ENCODE measurements at regions not wholly inside any gene's neighbourhood (a gene's known extent, or its start where the extent isn't known, plus 50 kb on each side); places are given as distances from the start of the nearest gene placed in this dataset.

DNA sequence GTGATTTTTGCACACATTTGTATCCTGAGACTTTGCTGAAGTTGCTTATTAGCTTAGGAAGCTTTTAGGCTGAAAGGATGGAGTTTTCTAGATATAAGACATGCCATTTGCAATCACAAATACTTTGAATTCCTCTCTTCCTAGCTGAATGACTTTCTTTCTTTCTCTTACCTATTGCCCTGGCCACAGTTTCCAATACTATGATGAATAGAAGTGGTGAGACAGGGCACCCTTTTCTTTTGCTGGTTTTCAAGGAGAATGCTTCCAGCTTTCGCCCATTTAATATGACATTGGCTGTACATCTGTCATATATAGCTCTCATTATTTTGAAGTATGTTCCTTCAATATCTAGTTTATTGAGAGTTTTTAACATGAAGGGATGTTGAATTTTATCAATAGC is 409.6 kb upstream of the EPHA7 start:
- no peaks in the 10 kb centered on the region for H3K4me1 ChIP-seq (ENCODE audit: control insufficient read depth, insufficient read depth, low read length, poor library complexity, severe bottlenecking)
- Mint-ChIP-seq H3K36me3 (no peaks in the 10 kb centered on the region), H3K27ac (no peak overlapping the region), H3K27me3 (no peaks in the 10 kb centered on the region), H3K4me1 (no peaks in the 10 kb centered on the region), H3K9me3 (peaks cover 0 to 19% (median 3%) of the 10 kb centered on the region in 7 donors), H3K4me3 (no peak overlapping the region)
- no peak overlapping the region for H3K4me3 ChIP-seq (ENCODE audit: low read depth, low read length)
- no peak for DNase-seq
- no peaks in the 10 kb centered on the region for H3K27me3 ChIP-seq (ENCODE audit: control insufficient read depth, insufficient read depth, low read length)
- H3K36me3 ChIP-seq (ENCODE audit: control insufficient read depth, insufficient read depth, low read length): no peaks in the 10 kb centered on the region
- no peak overlapping the region for H3K27ac ChIP-seq (ENCODE audit: insufficient read depth, low read length, poor library complexity, severe bottlenecking)
- ATAC-seq (ENCODE audit: low read depth in 2 of 2): no peak
- peaks cover 0 to 3% of the 10 kb centered on the region in 2 experiments for H3K9me3 ChIP-seq (ENCODE audit: control insufficient read depth in 2 of 2, low read length in 2 of 2)

DNA sequence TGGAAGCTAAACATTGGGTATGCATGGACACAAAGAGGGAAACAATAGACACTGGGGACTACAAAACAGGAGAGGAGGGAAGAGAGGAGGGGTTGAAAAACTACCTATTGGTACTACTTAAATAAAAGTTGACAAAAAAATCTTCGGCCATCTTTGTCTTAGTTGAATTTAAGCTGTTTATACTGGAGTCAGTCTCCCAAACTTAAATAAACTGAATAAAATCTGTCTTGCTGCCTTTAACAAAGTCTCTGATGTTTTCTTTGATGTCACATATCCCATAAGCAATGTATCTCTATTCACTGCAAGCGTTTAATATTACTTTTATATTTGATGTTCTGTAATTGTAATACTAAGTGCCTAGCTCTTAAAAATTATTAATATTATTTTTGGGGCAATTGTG is 409.2 kb upstream of the EPHA7 start:
- Mint-ChIP-seq H3K27ac (no peak overlapping the region), H3K36me3 (no peaks in the 10 kb centered on the region), H3K27me3 (no peaks in the 10 kb centered on the region), H3K4me3 (no peak overlapping the region), H3K9me3 (peaks cover 0 to 22% (median 3%) of the 10 kb centered on the region in 7 donors), H3K4me1 (no peaks in the 10 kb centered on the region)
- no peak overlapping the region for H3K4me3 ChIP-seq (ENCODE audit: low read depth, low read length)
- DNase-seq (no peak), ATAC-seq (ENCODE audit: low read depth in 2 of 2) (no peak)
- no peaks in the 10 kb centered on the region for H3K36me3 ChIP-seq (ENCODE audit: control insufficient read depth, insufficient read depth, low read length)
- H3K27ac ChIP-seq (ENCODE audit: insufficient read depth, low read length, poor library complexity, severe bottlenecking): no peak overlapping the region
- no peaks in the 10 kb centered on the region for H3K4me1 ChIP-seq (ENCODE audit: control insufficient read depth, insufficient read depth, low read length, poor library complexity, severe bottlenecking)
- peaks cover 0 to 3% of the 10 kb centered on the region in 2 experiments for H3K9me3 ChIP-seq (ENCODE audit: control insufficient read depth in 2 of 2, low read length in 2 of 2)
- H3K27me3 ChIP-seq (ENCODE audit: control insufficient read depth, insufficient read depth, low read length): no peaks in the 10 kb centered on the region

DNA sequence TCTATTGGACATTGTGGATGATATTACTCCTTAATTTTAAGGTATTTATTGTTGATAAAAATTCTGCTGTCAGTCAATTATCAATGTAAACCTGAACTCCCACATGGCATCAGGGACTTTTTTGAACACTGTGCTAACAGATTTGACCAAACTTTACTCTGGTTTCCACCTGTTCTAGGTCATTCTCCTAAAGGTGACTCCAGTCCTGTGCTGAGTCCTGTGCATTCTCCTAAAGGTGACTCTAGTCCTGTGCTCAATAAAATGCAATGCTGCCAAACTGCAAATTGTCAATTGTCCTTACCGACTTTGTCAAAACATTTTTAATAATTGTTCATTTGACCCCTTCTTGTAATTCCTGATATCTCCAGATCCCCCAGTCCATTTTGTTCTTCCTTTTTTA is 408.4 kb upstream of the EPHA7 start:
- H3K4me1 ChIP-seq (ENCODE audit: control insufficient read depth, insufficient read depth, low read length, poor library complexity, severe bottlenecking): no peaks in the 10 kb centered on the region
- H3K9me3 Mint-ChIP-seq: peaks cover 0 to 22% (median 3%) of the 10 kb centered on the region in 7 donors
- no peak overlapping the region for H3K27ac ChIP-seq (ENCODE audit: insufficient read depth, low read length, poor library complexity, severe bottlenecking)
- no peaks in the 10 kb centered on the region for H3K4me1 Mint-ChIP-seq
- DNase-seq: no peak
- no peaks in the 10 kb centered on the region for H3K36me3 Mint-ChIP-seq
- no peaks in the 10 kb centered on the region for H3K27me3 ChIP-seq (ENCODE audit: control insufficient read depth, insufficient read depth, low read length)
- no peaks in the 10 kb centered on the region for H3K27me3 Mint-ChIP-seq
- H3K9me3 ChIP-seq (ENCODE audit: control insufficient read depth in 2 of 2, low read length in 2 of 2): peaks cover 0 to 3% of the 10 kb centered on the region in 2 experiments
- no peak overlapping the region for H3K27ac Mint-ChIP-seq
- no peak for ATAC-seq (ENCODE audit: low read depth in 2 of 2)
- H3K36me3 ChIP-seq (ENCODE audit: control insufficient read depth, insufficient read depth, low read length): no peaks in the 10 kb centered on the region
- H3K4me3 Mint-ChIP-seq: no peak overlapping the region
- no peak overlapping the region for H3K4me3 ChIP-seq (ENCODE audit: low read depth, low read length)

DNA sequence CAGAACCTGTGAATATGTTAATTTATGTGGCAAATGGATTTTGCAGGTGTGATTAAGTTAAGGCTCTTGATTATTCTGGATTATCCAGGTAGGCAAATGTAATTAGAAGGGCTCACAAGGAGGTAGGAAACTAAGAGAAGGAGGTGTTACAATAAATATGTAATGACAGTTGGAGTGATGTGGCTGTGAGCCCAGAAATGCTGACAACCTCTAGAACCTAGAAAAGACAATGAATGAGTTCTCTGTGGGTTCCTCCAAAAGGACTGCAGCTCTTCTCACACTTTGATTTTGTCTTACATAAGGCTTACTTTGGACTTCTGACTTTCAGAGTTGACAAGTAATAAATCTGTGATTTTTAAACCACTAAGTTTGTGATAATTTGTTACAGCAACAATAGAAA is 406.6 kb upstream of the EPHA7 start:
- H3K27me3 ChIP-seq (ENCODE audit: control insufficient read depth, insufficient read depth, low read length): no peaks in the 10 kb centered on the region
- H3K4me1 ChIP-seq (ENCODE audit: control insufficient read depth, insufficient read depth, low read length, poor library complexity, severe bottlenecking): no peaks in the 10 kb centered on the region
- no peaks in the 10 kb centered on the region for H3K36me3 ChIP-seq (ENCODE audit: control insufficient read depth, insufficient read depth, low read length)
- peaks cover 0 to 20% (median 6%) of the 10 kb centered on the region in 7 donors for H3K9me3 Mint-ChIP-seq
- no peak overlapping the region for H3K27ac ChIP-seq (ENCODE audit: insufficient read depth, low read length, poor library complexity, severe bottlenecking)
- H3K4me3 ChIP-seq (ENCODE audit: low read depth, low read length): no peak overlapping the region
- H3K4me3 Mint-ChIP-seq: no peak overlapping the region
- no peak overlapping the region for H3K27ac Mint-ChIP-seq
- ATAC-seq (ENCODE audit: low read depth in 2 of 2) (no peak), DNase-seq (no peak)
- no peaks in the 10 kb centered on the region for H3K36me3 Mint-ChIP-seq
- no peaks in the 10 kb centered on the region for H3K4me1 Mint-ChIP-seq
- H3K27me3 Mint-ChIP-seq: no peaks in the 10 kb centered on the region
- H3K9me3 ChIP-seq (ENCODE audit: control insufficient read depth in 2 of 2, low read length in 2 of 2): peaks cover 0 to 3% of the 10 kb centered on the region in 2 experiments

DNA sequence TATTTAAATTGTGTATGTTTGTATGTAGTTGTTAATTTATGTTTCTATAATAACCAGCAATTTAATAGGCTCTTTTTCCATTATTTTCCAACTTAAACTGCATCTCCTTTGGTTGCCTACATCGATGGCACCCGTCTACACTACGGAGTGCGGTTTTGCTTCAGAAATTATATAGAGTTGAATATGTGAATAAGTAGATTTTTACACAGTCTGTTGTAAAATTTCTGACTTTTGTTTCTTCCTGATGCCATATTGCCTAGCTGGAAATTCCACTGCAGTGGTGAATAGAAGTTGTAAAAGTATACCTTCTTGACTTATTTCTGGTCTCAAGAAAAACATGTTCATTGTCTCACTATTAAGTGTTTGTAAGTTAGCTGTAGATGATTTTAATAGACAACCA is 404.1 kb upstream of the EPHA7 start:
- Histone ChIP-seq H3K4me1 (ENCODE audit: control insufficient read depth, insufficient read depth, low read length, poor library complexity, severe bottlenecking) (no peaks in the 10 kb centered on the region), H3K9me3 (ENCODE audit: control insufficient read depth in 2 of 2, low read length in 2 of 2) (peaks cover 0 to 3% of the 10 kb centered on the region in 2 experiments), H3K27ac (ENCODE audit: insufficient read depth, low read length, poor library complexity, severe bottlenecking) (no peak overlapping the region), H3K36me3 (ENCODE audit: control insufficient read depth, insufficient read depth, low read length) (no peaks in the 10 kb centered on the region), H3K27me3 (ENCODE audit: control insufficient read depth, insufficient read depth, low read length) (no peaks in the 10 kb centered on the region), H3K4me3 (ENCODE audit: low read depth, low read length) (no peak overlapping the region)
- H3K4me1 Mint-ChIP-seq: no peaks in the 10 kb centered on the region
- H3K27me3 Mint-ChIP-seq: no peaks in the 10 kb centered on the region
- DNase-seq (no peak), ATAC-seq (ENCODE audit: low read depth in 2 of 2) (no peak)
- no peak overlapping the region for H3K27ac Mint-ChIP-seq
- no peaks in the 10 kb centered on the region for H3K36me3 Mint-ChIP-seq
- peaks cover 0 to 15% (median 3%) of the 10 kb centered on the region in 7 donors for H3K9me3 Mint-ChIP-seq
- H3K4me3 Mint-ChIP-seq: no peak overlapping the region

DNA sequence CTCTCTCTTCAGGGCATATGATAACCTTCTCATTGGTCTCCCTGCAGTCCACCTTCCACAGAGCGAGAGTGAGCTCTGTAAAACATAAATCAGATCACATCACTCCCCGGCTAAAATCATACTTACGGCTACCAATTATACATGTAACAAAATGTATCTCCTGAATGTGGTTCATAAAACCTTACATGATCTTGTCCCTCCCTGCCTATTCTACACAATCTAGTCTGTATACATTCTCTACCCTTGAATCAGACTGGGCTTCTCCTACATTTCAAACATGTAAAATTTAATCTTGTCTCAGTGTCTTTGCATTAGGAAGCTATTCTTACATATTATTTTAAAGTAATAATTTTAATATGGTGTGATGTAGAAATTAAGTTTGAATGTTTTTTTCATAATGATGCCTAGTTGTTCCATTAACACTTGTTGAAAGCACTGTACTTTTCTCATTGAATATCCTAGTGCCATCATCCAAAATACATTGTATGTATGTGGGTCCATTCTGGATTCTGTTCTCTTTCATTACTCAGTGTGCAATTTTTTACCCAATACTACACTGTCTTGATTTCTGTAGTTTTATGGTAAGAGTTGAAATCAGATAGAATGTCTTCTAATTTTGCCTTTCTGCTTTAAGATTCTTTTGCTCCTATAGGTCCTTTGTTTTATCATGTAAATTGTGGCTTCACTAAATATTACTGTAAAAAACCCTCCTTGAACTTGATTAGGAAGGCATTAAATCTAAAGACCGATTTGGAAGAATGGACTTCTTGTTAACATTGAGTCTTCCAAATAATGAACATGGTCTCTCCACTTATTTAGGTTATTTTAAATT is 403.3 kb upstream of the EPHA7 start:
- no peaks in the 10 kb centered on the region for H3K27me3 ChIP-seq (ENCODE audit: control insufficient read depth, insufficient read depth, low read length)
- Mint-ChIP-seq H3K4me1 (no peaks in the 10 kb centered on the region), H3K9me3 (peaks cover 0 to 8% (median 3%) of the 10 kb centered on the region in 7 donors)

DNA sequence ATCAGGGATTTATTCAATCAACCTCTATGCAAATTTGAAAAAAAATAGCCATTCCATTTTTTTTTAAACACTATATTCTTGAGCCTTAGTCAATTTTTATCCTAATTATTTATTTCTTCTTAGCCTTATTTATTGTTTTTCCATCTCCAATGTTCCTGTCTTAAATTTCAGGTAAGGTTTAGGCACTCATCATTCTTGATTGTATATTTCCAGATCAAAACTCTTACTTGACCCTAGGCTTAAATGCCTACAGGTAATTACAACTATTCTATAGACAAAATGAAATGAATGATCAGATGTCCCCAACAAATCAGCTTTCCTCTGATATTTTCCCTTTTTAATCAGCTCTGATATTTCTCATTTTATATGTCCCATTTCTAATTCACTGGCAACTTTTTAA is 402.6 kb upstream of the EPHA7 start:
- H3K9me3 Mint-ChIP-seq: peaks cover 0 to 9% (median 4%) of the 10 kb centered on the region in 7 donors
- no peak overlapping the region for H3K4me3 Mint-ChIP-seq
- Histone ChIP-seq H3K27me3 (ENCODE audit: control insufficient read depth, insufficient read depth, low read length) (no peaks in the 10 kb centered on the region), H3K4me3 (ENCODE audit: low read depth, low read length) (no peak overlapping the region), H3K36me3 (ENCODE audit: control insufficient read depth, insufficient read depth, low read length) (no peaks in the 10 kb centered on the region), H3K27ac (ENCODE audit: insufficient read depth, low read length, poor library complexity, severe bottlenecking) (no peak overlapping the region), H3K4me1 (ENCODE audit: control insufficient read depth, insufficient read depth, low read length, poor library complexity, severe bottlenecking) (no peaks in the 10 kb centered on the region), H3K9me3 (ENCODE audit: control insufficient read depth in 2 of 2, low read length in 2 of 2) (no peaks in the 10 kb centered on the region)
- ATAC-seq (ENCODE audit: low read depth in 2 of 2): no peak
- no peaks in the 10 kb centered on the region for H3K36me3 Mint-ChIP-seq
- DNase-seq: no peak
- H3K27ac Mint-ChIP-seq: no peak overlapping the region
- H3K4me1 Mint-ChIP-seq: no peaks in the 10 kb centered on the region
- no peaks in the 10 kb centered on the region for H3K27me3 Mint-ChIP-seq

More for the DNA sequence above, 403.3 kb upstream of the EPHA7 start:
- no peaks in the 10 kb centered on the region for H3K4me1 ChIP-seq (ENCODE audit: control insufficient read depth, insufficient read depth, low read length, poor library complexity, severe bottlenecking)
- DNase-seq (no peak), ATAC-seq (ENCODE audit: low read depth in 2 of 2) (no peak)
- H3K4me3 ChIP-seq (ENCODE audit: low read depth, low read length): no peak overlapping the region
- Mint-ChIP-seq H3K36me3 (no peaks in the 10 kb centered on the region), H3K27me3 (no peaks in the 10 kb centered on the region), H3K27ac (no peak overlapping the region), H3K4me3 (no peak overlapping the region)
- no peak overlapping the region for H3K27ac ChIP-seq (ENCODE audit: insufficient read depth, low read length, poor library complexity, severe bottlenecking)
- peaks cover 0 to 1% of the 10 kb centered on the region in 2 experiments for H3K9me3 ChIP-seq (ENCODE audit: control insufficient read depth in 2 of 2, low read length in 2 of 2)
- H3K36me3 ChIP-seq (ENCODE audit: control insufficient read depth, insufficient read depth, low read length): no peaks in the 10 kb centered on the region

DNA sequence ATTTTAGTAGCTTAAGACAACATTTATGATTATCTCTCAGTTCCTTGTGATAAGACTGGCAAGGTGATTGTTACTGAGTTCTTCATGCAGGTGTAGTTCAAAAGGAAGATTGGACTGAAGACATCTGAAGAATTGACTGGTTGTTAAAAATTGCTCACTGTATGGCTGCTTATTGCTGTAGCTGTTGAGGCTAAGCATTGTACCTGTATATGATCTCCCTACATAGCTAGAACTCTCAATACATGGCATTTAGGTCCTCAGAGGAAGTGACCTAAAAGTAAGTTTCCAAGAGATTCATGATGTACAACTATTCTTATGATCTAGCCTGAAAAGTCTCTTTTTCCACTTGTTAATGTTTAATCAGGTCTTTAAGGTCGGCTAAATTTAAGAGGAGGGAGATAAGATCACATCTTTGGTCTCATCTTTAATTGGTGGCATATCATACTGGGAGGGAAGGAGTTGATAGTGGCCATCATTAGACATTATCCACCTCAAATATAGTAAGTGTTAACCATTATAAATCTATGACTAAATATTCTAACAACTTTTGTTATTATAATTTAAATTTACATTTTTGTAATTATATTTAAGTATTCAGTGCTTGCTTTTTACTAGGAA is 401.2 kb upstream of the EPHA7 start:
- Mint-ChIP-seq H3K36me3 (no peaks in the 10 kb centered on the region), H3K27ac (no peak overlapping the region), H3K27me3 (no peaks in the 10 kb centered on the region), H3K4me3 (no peak overlapping the region), H3K4me1 (no peaks in the 10 kb centered on the region), H3K9me3 (peaks cover 0 to 13% (median 3%) of the 10 kb centered on the region in 7 donors)
- Histone ChIP-seq H3K27ac (ENCODE audit: insufficient read depth, low read length, poor library complexity, severe bottlenecking) (no peak overlapping the region), H3K36me3 (ENCODE audit: control insufficient read depth, insufficient read depth, low read length) (no peaks in the 10 kb centered on the region), H3K9me3 (ENCODE audit: control insufficient read depth in 2 of 2, low read length in 2 of 2) (no peaks in the 10 kb centered on the region), H3K27me3 (ENCODE audit: control insufficient read depth, insufficient read depth, low read length) (no peaks in the 10 kb centered on the region), H3K4me3 (ENCODE audit: low read depth, low read length) (no peak overlapping the region), H3K4me1 (ENCODE audit: control insufficient read depth, insufficient read depth, low read length, poor library complexity, severe bottlenecking) (no peaks in the 10 kb centered on the region)
- no peak for DNase-seq
- no peak for ATAC-seq (ENCODE audit: low read depth in 2 of 2)
